ENCODE measurements at regions not wholly inside any gene's neighbourhood (a gene's known extent, or its start where the extent isn't known, plus 50 kb on each side); places are given as distances from the start of the nearest gene placed in this dataset.
A peak's percentile ranks its signal among the peaks of the same experiment; 100 is the strongest.

DNA sequence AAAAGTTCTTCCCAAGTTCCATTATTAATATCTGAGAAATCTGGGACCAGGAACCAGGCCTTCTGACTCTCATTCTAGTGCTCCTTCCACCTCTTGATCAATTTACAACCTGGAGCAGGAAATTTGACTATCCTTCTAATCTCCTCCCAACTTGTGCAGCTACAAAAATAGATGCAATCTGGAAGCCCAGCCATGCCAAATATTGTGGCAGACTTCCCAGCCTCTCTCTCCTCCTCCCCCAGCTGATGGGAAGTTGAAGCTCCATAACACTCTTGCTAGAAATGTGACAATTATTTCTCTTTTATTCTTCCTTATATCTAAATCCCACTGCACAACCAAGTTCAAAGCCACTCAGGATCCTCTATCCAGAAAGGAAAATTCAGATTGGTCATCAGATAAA is 252.1 kb downstream of the SEC61B start:
- H3K4me3 ChIP-seq (ENCODE audit: low read depth, low read length) = no peak overlapping the region
- TF ChIP-seq, protein P1, sequence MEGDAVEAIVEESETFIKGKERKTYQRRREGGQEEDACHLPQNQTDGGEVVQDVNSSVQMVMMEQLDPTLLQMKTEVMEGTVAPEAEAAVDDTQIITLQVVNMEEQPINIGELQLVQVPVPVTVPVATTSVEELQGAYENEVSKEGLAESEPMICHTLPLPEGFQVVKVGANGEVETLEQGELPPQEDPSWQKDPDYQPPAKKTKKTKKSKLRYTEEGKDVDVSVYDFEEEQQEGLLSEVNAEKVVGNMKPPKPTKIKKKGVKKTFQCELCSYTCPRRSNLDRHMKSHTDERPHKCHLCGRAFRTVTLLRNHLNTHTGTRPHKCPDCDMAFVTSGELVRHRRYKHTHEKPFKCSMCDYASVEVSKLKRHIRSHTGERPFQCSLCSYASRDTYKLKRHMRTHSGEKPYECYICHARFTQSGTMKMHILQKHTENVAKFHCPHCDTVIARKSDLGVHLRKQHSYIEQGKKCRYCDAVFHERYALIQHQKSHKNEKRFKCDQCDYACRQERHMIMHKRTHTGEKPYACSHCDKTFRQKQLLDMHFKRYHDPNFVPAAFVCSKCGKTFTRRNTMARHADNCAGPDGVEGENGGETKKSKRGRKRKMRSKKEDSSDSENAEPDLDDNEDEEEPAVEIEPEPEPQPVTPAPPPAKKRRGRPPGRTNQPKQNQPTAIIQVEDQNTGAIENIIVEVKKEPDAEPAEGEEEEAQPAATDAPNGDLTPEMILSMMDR (conservative IDR thresholded peaks at IDR 0.05; ENCODE audit: low read depth, low read length) = no peak
- DNase-seq (ENCODE audit: low read depth) = no peak

DNA sequence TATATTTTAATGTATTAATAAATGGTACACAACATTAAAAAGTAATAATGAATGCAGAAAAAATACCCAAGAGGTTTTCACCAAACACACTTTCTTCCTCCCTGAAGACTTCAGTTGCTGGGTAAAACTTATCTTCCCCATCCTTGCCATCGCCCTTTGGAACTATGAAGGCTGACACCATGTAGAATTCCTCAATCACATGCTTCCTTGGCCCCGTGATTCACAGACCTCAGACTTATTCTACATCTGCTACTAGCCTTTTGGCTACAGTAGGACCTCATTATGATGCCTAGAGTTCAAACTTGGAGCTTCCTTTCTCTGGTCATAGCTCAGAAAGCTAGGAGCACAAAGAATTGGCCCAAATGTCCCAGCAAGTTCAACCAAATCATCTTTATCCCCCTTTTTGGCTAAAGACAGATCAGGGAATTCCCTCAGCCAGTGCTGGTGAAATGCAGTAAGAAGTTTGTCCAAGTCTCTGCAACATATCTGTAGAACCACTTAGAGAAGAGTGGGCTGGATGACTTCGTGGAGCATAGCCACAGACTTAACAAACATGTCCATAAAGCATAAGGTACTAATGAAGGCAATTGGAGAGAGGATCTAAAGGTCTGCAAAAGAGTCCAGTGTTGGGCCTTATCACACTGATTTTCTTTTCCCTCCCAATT is 253.5 kb downstream of the SEC61B start:
- TF ChIP-seq, protein P1 (conservative IDR thresholded peaks at IDR 0.05; ENCODE audit: low read depth, low read length) = no peak
- DNase-seq (ENCODE audit: low read depth) = no peak
- H3K4me3 ChIP-seq (ENCODE audit: low read depth, low read length) = no peak overlapping the region

DNA sequence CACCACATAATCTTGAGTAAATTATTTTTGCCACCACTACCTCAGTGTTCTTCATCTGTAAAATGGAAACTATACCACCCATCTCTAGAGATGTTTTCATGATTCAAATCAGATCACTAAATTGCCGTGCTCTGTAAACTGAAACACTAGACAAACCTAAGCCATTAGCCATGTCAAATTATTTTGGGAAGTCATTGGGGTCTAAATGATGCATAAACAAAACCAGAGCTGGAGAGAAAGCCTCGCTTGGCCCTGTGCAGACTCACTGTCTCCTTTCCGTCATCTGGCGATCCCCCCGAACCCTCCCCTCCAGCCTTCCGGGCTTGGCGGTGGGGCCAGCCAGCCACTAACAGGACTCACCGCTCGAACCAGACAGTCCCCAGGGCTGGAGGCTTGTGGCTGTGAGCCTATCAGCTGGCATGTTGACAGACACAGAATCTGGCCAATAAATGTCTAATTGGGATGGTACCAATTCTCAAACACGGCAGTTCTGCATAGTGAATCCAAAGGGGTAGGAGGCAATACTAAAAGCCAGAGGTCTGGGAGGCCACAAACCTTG is 256.5 kb downstream of the SEC61B start:
- TF ChIP-seq, protein P1 (conservative IDR thresholded peaks at IDR 0.05; ENCODE audit: low read depth, low read length) = no peak
- no peak overlapping the region for H3K4me3 ChIP-seq (ENCODE audit: low read depth, low read length)
- no peak for DNase-seq (ENCODE audit: low read depth)

DNA sequence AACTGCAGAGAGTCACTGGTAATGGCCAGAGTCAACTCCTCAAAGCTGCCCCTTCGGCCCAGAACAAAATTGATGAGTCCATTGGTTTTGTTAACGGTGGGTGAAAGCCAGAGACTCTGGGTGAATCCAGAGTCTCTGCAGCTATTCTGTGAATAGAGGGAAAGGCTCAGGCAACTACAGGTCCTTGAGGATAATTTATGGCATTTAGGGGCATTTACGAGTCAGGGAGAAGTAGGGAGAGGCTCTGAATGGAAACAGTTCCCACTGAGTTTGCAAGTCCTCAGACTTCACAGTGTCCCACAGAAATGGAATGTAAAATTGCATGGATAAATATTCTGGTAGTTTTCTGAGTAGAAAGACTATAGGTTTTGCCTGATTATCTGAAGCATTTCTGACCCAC is 257.8 kb downstream of the SEC61B start:
- no peak for DNase-seq (ENCODE audit: low read depth)
- TF ChIP-seq, protein P1 (conservative IDR thresholded peaks at IDR 0.05; ENCODE audit: low read depth, low read length) = no peak

DNA sequence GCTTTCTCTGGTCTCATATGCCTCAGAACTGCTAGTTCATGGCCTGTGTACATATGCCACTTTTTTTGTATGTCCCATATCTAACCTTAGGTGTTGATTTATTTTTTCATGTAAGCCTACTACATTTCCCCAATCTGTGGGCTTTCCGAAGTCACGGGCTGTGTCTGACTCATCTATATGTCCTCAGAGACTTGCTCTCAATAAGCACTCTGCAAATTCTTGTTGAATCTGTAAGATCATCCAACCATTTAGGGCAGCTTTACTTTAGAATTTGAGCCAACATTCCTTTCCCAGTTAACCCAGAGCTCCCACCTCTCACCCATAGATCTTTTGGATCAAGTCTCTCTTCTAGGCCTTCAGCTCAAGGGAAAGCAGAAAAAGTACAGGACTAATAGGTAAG is 263.4 kb downstream of the SEC61B start:
- DNase-seq (ENCODE audit: low read depth) = peak; percentile 88
- TF ChIP-seq, protein P1 (conservative IDR thresholded peaks at IDR 0.05; ENCODE audit: low read depth, low read length) = no peak
- H3K4me3 ChIP-seq (ENCODE audit: low read depth, low read length) = no peak overlapping the region

More for the DNA sequence above, 257.8 kb downstream of the SEC61B start:
- no peak overlapping the region for H3K4me3 ChIP-seq (ENCODE audit: low read depth, low read length)

DNA sequence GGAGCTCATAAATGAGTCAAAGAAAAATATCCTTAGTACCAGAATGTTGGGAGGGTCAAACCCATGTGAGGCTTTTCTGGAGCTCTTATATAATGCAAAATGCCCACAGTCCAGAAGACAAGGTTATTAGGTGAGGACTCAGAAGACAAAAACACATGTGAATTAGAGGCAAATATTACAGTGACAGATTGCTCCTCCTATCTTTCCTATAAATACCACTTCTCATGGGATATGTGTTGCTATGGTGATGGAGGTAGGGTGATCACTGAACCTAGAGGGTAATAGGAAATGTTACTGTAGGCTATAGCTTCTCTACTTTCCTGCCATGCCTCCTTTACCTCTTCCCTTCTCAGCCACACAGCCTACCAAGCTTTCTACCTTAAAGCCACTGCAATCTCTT is 264.6 kb downstream of the SEC61B start:
- DNase-seq (ENCODE audit: low read depth) = no peak
- TF ChIP-seq, protein P1 (conservative IDR thresholded peaks at IDR 0.05; ENCODE audit: low read depth, low read length) = no peak
- H3K4me3 ChIP-seq (ENCODE audit: low read depth, low read length) = no peak overlapping the region
